Neural progenitor cell (in vitro differentiated cells): ENCODE measurements at regions not wholly inside any gene's neighbourhood (a gene's known extent, or its start where the extent isn't known, plus 50 kb on each side); places are given as distances from the start of the nearest gene placed in this dataset.

Experiments used
- DNase-seq: peaks from one replicate; pipeline ENCODE4 v3.0.0-alpha.2; 2016; ENCODE audit warnings: low spot score
- H2AFZ ChIP-seq: fragments of 200-600 bp; sonication (generic); replicated peaks from 2 replicates; pipeline ENCODE4 v1.6.1; 2016; ENCODE audit warnings: antibody characterized with exemption
- H3F3A ChIP-seq: fragments of 200-600 bp; sonication (generic); 2 replicates; pipeline ENCODE4 v1.6.1; 2016; ENCODE audit warnings: antibody characterized with exemption, low read depth
- H3K27ac ChIP-seq: fragments of 200-600 bp; sonication (generic); 2 replicates; pipeline ENCODE4 v1.5.1; 2016; ENCODE audit warnings: mild to moderate bottlenecking
- H3K27me3 ChIP-seq: fragments of 200-600 bp; sonication (generic); 2 replicates; pipeline ENCODE4 v1.6.1; 2016; ENCODE audit warnings: mild to moderate bottlenecking, moderate library complexity
- H3K36me3 ChIP-seq: fragments of 200-600 bp; sonication (generic); 2 replicates; pipeline ENCODE4 v1.5.1; 2016
- H3K4me1 ChIP-seq: fragments of 200-600 bp; sonication (generic); 2 replicates; pipeline ENCODE4 v1.6.1; 2016; ENCODE audit warnings: mixed run types
- H3K4me2 ChIP-seq: fragments of 200-600 bp; sonication (generic); 2 replicates; pipeline ENCODE4 v1.6.1; 2016
- H3K4me3 ChIP-seq: fragments of 200-600 bp; sonication (generic); 2 replicates; pipeline ENCODE4 v1.5.1; 2016
- H3K79me2 ChIP-seq: fragments of 200-600 bp; sonication (generic); 2 replicates; pipeline ENCODE4 v1.6.1; 2016; ENCODE audit warnings: low read depth
- H3K9ac ChIP-seq: fragments of 200-600 bp; sonication (generic); 2 replicates; pipeline ENCODE4 v1.6.1; 2016
- H3K9me3 ChIP-seq: fragments of 200-600 bp; sonication (generic); 2 replicates; pipeline ENCODE4 v1.5.1; 2016; ENCODE audit warnings: low read depth
- H4K20me1 ChIP-seq: fragments of 200-600 bp; sonication (generic); 2 replicates; pipeline ENCODE4 v1.6.1; 2016; ENCODE audit warnings: low read depth
- H3K27ac Mint-ChIP-seq: 3 replicates; pipeline ENCODE4 v1.8.0; 2021; ENCODE audit warnings: mixed read lengths
- H3K27me3 Mint-ChIP-seq: 2 replicates; pipeline ENCODE4 v1.8.0; 2022; ENCODE audit warnings: low read depth, mild to moderate bottlenecking, inconsistent platforms, moderate library complexity, mixed read lengths; ENCODE audit not compliant: insufficient read depth
- H3K36me3 Mint-ChIP-seq: 3 replicates; pipeline ENCODE4 v1.8.0; 2021; ENCODE audit warnings: mixed read lengths
- H3K4me1 Mint-ChIP-seq: 3 replicates; pipeline ENCODE4 v1.8.0; 2021; ENCODE audit warnings: mixed read lengths
- H3K4me3 Mint-ChIP-seq: 3 replicates; pipeline ENCODE4 v1.8.0; 2021; ENCODE audit warnings: mild to moderate bottlenecking, moderate library complexity, mixed read lengths
- H3K9me3 Mint-ChIP-seq: 3 replicates; pipeline ENCODE4 v1.8.0; 2020; ENCODE audit warnings: mixed read lengths
- CTCF ChIP-seq: fragments of 200-600 bp; sonication (generic); IDR thresholded peaks from 2 replicates; pipeline ENCODE4 v1.5.1; 2017; ENCODE audit warnings: antibody characterized with exemption, mild to moderate bottlenecking
- EZH2 ChIP-seq: fragments of 200-600 bp; sonication (generic); IDR thresholded peaks from 2 replicates; pipeline ENCODE4 v1.6.1; 2017; ENCODE audit warnings: antibody characterized with exemption, mild to moderate bottlenecking, moderate library complexity
- EZH2phosphoT487 ChIP-seq: fragments of 200-600 bp; sonication (generic); IDR thresholded peaks from 2 replicates; pipeline ENCODE4 v1.6.1; 2017; ENCODE audit warnings: antibody characterized with exemption

- Mint-ChIP-seq H3K27me3 (peaks cover 5% of the 10 kb centered on the region), H3K4me1 (peaks cover 44% of the 10 kb centered on the region), H3K4me3 (no peak overlapping the region), H3K36me3 (peaks cover 2% of the 10 kb centered on the region), H3K27ac (peak overlapping the region; percentile 80), H3K9me3 (no peaks in the 10 kb centered on the region)
- no peak overlapping the region for H3K4me3 ChIP-seq
- no peak overlapping the region for H3K4me2 ChIP-seq
- no peak for DNase-seq
- H3K9ac ChIP-seq = no peak overlapping the region
- H3K9me3 ChIP-seq = no peaks in the 10 kb centered on the region
- H3K4me1 ChIP-seq = peaks cover 39% of the 10 kb centered on the region
- no peaks in the 10 kb centered on the region for H3K27me3 ChIP-seq
- no peak overlapping the region for H3K27ac ChIP-seq
- H3K79me2 ChIP-seq = no peaks in the 10 kb centered on the region
- peaks cover 22% of the 10 kb centered on the region for H3F3A ChIP-seq
- H3K36me3 ChIP-seq = no peaks in the 10 kb centered on the region
- peak overlapping the region; percentile 46 for H2AFZ ChIP-seq
- TF ChIP-seq CTCF (no peak), EZH2 (no peak), EZH2phosphoT487 (no peak)
- no peaks in the 10 kb centered on the region for H4K20me1 ChIP-seq
Observed at GRCh38 chr2:64848363-64848762, 140.8 kb upstream of the SLC1A4 start.

GRCh38 chr2:64848945-64849344 lies 140.3 kb upstream of the SLC1A4 start:
- DNase-seq = no peak
- Histone ChIP-seq H3K4me1 (peaks cover 39% of the 10 kb centered on the region), H3K79me2 (no peaks in the 10 kb centered on the region), H3K36me3 (no peaks in the 10 kb centered on the region), H3K27ac (no peak overlapping the region), H3K9me3 (no peaks in the 10 kb centered on the region), H2AFZ (peak overlapping the region; percentile 46), H3K27me3 (no peaks in the 10 kb centered on the region), H3K4me2 (no peak overlapping the region), H4K20me1 (no peaks in the 10 kb centered on the region), H3F3A (peaks cover 20% of the 10 kb centered on the region), H3K4me3 (no peak overlapping the region), H3K9ac (no peak overlapping the region)
- Mint-ChIP-seq H3K4me3 (no peak overlapping the region), H3K9me3 (no peaks in the 10 kb centered on the region), H3K27ac (peak overlapping the region; percentile 72), H3K4me1 (peaks cover 44% of the 10 kb centered on the region), H3K27me3 (peaks cover 5% of the 10 kb centered on the region), H3K36me3 (peaks cover 2% of the 10 kb centered on the region)
- TF ChIP-seq CTCF = no peak
- TF ChIP-seq EZH2phosphoT487 = no peak
- TF ChIP-seq EZH2 = no peak

- H3F3A ChIP-seq = peaks cover 7% of the 10 kb centered on the region
- no peak for DNase-seq
- no peaks in the 10 kb centered on the region for H3K27me3 ChIP-seq
- no peak overlapping the region for H3K27ac ChIP-seq
- peaks cover 9% of the 10 kb centered on the region for H3K27me3 Mint-ChIP-seq
- H3K4me3 Mint-ChIP-seq = no peak overlapping the region
- H3K4me2 ChIP-seq = no peak overlapping the region
- H3K36me3 ChIP-seq = no peaks in the 10 kb centered on the region
- H3K27ac Mint-ChIP-seq = no peak overlapping the region
- no peaks in the 10 kb centered on the region for H3K36me3 Mint-ChIP-seq
- no peak overlapping the region for H2AFZ ChIP-seq
- no peaks in the 10 kb centered on the region for H3K9me3 ChIP-seq
- peaks cover 38% of the 10 kb centered on the region for H3K4me1 Mint-ChIP-seq
- no peaks in the 10 kb centered on the region for H4K20me1 ChIP-seq
- H3K4me1 ChIP-seq = peaks cover 33% of the 10 kb centered on the region
- TF ChIP-seq EZH2 = no peak
- no peak for TF ChIP-seq EZH2phosphoT487
- no peak for TF ChIP-seq CTCF
- H3K9me3 Mint-ChIP-seq = peaks cover 3% of the 10 kb centered on the region
- no peaks in the 10 kb centered on the region for H3K79me2 ChIP-seq
- H3K4me3 ChIP-seq = no peak overlapping the region
- H3K9ac ChIP-seq = no peak overlapping the region
Observed at GRCh38 chr2:64850642-64851041, 138.6 kb upstream of the SLC1A4 start.
